IPS-NIHi7 (cell line): ENCODE measurements at regions not wholly inside any gene's neighbourhood (a gene's known extent, or its start where the extent isn't known, plus 50 kb on each side); places are given as distances from the start of the nearest gene placed in this dataset.
A peak's percentile ranks its signal among the peaks of the same experiment; 100 is the strongest.
"Not testable (repeated sequence)": the region's sequence is repeated elsewhere in the genome, so short reads cannot be mapped to it uniquely, and the experiment has no call there.

Experiments used
- DNase-seq: peaks from one replicate; pipeline ENCODE4 v3.0.0; 2012; ENCODE audit warnings: mixed read lengths; ENCODE audit errors: extremely low spot score

- not testable (repeated sequence) for DNase-seq
These were observed 50.3 kb downstream of the TLCD4 start for GRCh38 chr1:95167503-95167902.

- no peak for DNase-seq
These were observed 50.9 kb downstream of the TLCD4 start for GRCh38 chr1:95168028-95168427.

- DNase-seq = peak; percentile 12
These were observed 51.7 kb downstream of the TLCD4 start for GRCh38 chr1:95168761-95169351.

- DNase-seq = no peak
These were observed 52.4 kb downstream of the TLCD4 start for GRCh38 chr1:95169548-95169947.

GRCh38 chr1:95171270-95172245 lies 54.4 kb downstream of the TLCD4 start:
- no peak for DNase-seq

- no peak for DNase-seq
These were observed 57.1 kb upstream of the RWDD3 start for GRCh38 chr1:95176861-95177260.

- DNase-seq = no peak
These were observed 54.6 kb upstream of the RWDD3 start for GRCh38 chr1:95179205-95179986.

GRCh38 chr1:95180371-95180770 lies 53.6 kb upstream of the RWDD3 start:
- DNase-seq = no peak

GRCh38 chr1:95181096-95181495 lies 52.9 kb upstream of the RWDD3 start:
- DNase-seq = no peak

- no peak for DNase-seq
These were observed 50.1 kb upstream of the RWDD3 start for GRCh38 chr1:95183952-95184351.
